B cell (primary cell): ENCODE measurements at regions not wholly inside any gene's neighbourhood (a gene's known extent, or its start where the extent isn't known, plus 50 kb on each side); places are given as distances from the start of the nearest gene placed in this dataset.
A peak's percentile ranks its signal among the peaks of the same experiment; 100 is the strongest.

Experiments
- ATAC-seq: fragments of 200-7000 bp; cut with Tn5 transposase; one replicate; pipeline ENCODE4 v1.10.0; 2021; ENCODE audit warnings: low read depth, mild to moderate bottlenecking, moderate number of reproducible peaks, moderate library complexity
- CTCF ChIA-PET: fragments of 350-600 bp; sonication (Branson Sonifier 250); formaldehyde crosslinking; loops from one replicate; lab custom pipeline; 2021; ENCODE audit warnings: antibody characterized with exemption, inconsistent platforms; lab: Charles Lee
- POLR2A ChIA-PET: fragments of 350-600 bp; sonication (Branson Sonifier 250); formaldehyde crosslinking; loops from one replicate; lab custom pipeline; 2021; ENCODE audit warnings: antibody characterized with exemption; lab: Charles Lee
- DNase-seq: peaks from one replicate; pipeline ENCODE4 v3.0.0; 2013
- H2AFZ ChIP-seq: 2 replicates; pipeline ENCODE4 v1.6.1; 2012; ENCODE audit warnings: mild to moderate bottlenecking, low read depth, low read length; ENCODE audit not compliant: insufficient read depth, poor library complexity, severe bottlenecking
- H3K27ac ChIP-seq, 2 donors: 1 replicate in 1 of 2; 2 replicates in 1 of 2; pipeline ENCODE4 v1.5.1; 2012 to 2013; ENCODE audit warnings: low read length in 2 of 2, mild to moderate bottlenecking in 2 of 2, moderate library complexity in 1 of 2
- H3K27me3 ChIP-seq, 4 experiments: fragments of 200-600 bp in 1 of 4; sonication (generic) in 1 of 4; replicated peaks in 1 of 4; 1 replicate in 2 of 4; 2 replicates in 2 of 4; pipeline versions ENCODE4 v1.6.1 to v1.7.0; 2013 to 2016; ENCODE audit warnings: low read length in 3 of 4, mild to moderate bottlenecking in 2 of 4, mixed read lengths in 1 of 4, moderate library complexity in 1 of 4; ENCODE audit not compliant: insufficient read depth in 4 of 4, control insufficient read depth in 3 of 4; ENCODE audit errors: control extremely low read depth in 1 of 4
- H3K36me3 ChIP-seq, 2 experiments: replicated peaks in 1 of 2; 1 replicate in 1 of 2; 2 replicates in 1 of 2; pipeline versions ENCODE4 v1.6.1 to v1.7.1; 2013; ENCODE audit warnings: low read length in 1 of 2; ENCODE audit not compliant: insufficient read depth in 2 of 2, control insufficient read depth in 1 of 2; ENCODE audit errors: control extremely low read depth in 1 of 2, extremely low read depth in 1 of 2
- H3K4me1 ChIP-seq, 2 donors: fragments of 200-600 bp in 1 of 2; sonication (generic) in 1 of 2; 1 replicate in 1 of 2; 2 replicates in 1 of 2; pipeline versions ENCODE4 v1.5.1 to v1.6.1; 2013 to 2017; ENCODE audit warnings: low read length in 2 of 2; ENCODE audit not compliant: control insufficient read depth in 2 of 2, insufficient read depth in 2 of 2
- H3K4me2 ChIP-seq: replicated peaks from 2 replicates; pipeline ENCODE3; 2012; ENCODE audit warnings: mild to moderate bottlenecking, low read depth, low read length; ENCODE audit not compliant: poor library complexity, severe bottlenecking
- H3K4me3 ChIP-seq, 5 experiments: fragments of 200-600 bp in 1 of 5; sonication (generic) in 1 of 5; 1 replicate in 3 of 5; 2 replicates in 2 of 5; pipeline versions ENCODE4 v1.5.1 to v1.7.0; 2011 to 2016; ENCODE audit warnings: low read length in 4 of 5, mild to moderate bottlenecking in 4 of 5, low read depth in 2 of 5, control low read depth in 1 of 5, moderate library complexity in 1 of 5; ENCODE audit not compliant: insufficient read depth in 1 of 5; ENCODE audit errors: control extremely low read depth in 1 of 5, extremely low read depth in 1 of 5
- H3K79me2 ChIP-seq: fragments of 200-600 bp; sonication (generic); one replicate; pipeline ENCODE4 v1.6.0; 2016; ENCODE audit warnings: low read length; ENCODE audit not compliant: control insufficient read depth, insufficient read depth
- H3K9ac ChIP-seq: fragments of 200-600 bp; sonication (generic); 2 replicates; pipeline ENCODE4 v1.6.1; 2017; ENCODE audit warnings: mild to moderate bottlenecking, low read length, moderate library complexity
- H3K9me3 ChIP-seq, 3 donors: one replicate each; pipeline versions ENCODE4 v1.6.1 to v1.7.1; 2013; ENCODE audit warnings: low read length in 2 of 3; ENCODE audit not compliant: control insufficient read depth in 2 of 3, insufficient read depth in 1 of 3; ENCODE audit errors: control extremely low read depth in 1 of 3
- H4K20me1 ChIP-seq: 2 replicates; pipeline ENCODE4 v1.6.0; 2012; ENCODE audit warnings: mild to moderate bottlenecking, low read length; ENCODE audit not compliant: insufficient read depth, control insufficient read depth, poor library complexity, severe bottlenecking
- H3K27ac Mint-ChIP-seq: one replicate; pipeline ENCODE4 v1.8.0; 2021; ENCODE audit warnings: mixed read lengths
- H3K27me3 Mint-ChIP-seq: one replicate; pipeline ENCODE4 v1.8.0; 2021; ENCODE audit warnings: mixed read lengths
- H3K4me1 Mint-ChIP-seq: one replicate; pipeline ENCODE4 v1.8.0; 2021; ENCODE audit warnings: mixed read lengths
- H3K4me3 Mint-ChIP-seq: one replicate; pipeline ENCODE4 v1.8.0; 2021; ENCODE audit warnings: mixed read lengths
- H3K9me3 Mint-ChIP-seq: one replicate; pipeline ENCODE4 v1.8.0; 2022; ENCODE audit warnings: mixed read lengths; ENCODE audit not compliant: insufficient read depth
- EZH2 ChIP-seq: IDR thresholded peaks from 2 replicates; pipeline ENCODE4 v1.6.1; 2012; ENCODE audit warnings: borderline replicate concordance, low read depth, mild to moderate bottlenecking, moderate library complexity, low read length; ENCODE audit not compliant: insufficient read depth, poor library complexity, severe bottlenecking
- WGBS: methylation state at CpG from one replicate; pipeline ENCODE4 v1.1.5; 2013; ENCODE audit warnings: missing lambda C conversion rate; ENCODE audit not compliant: insufficient coverage; 5-methylcytosine and 5-hydroxymethylcytosine counted together
- intact Hi-C: fragments of 100-400 bp; cut with micrococcal nuclease; formaldehyde crosslinking; loops from one replicate; pipeline ENCODE4 v1.10.0; 2022
- TF ChIP-seq, protein P1 (sequence below): fragments of 200-600 bp; IDR thresholded peaks from one replicate; pipeline ENCODE4 v1.8.0; 2022; ENCODE audit warnings: antibody characterized with exemption, mild to moderate bottlenecking

GRCh38 chr16:72468582-72468981 is 296.6 kb upstream of the PMFBP1 start:
- Histone ChIP-seq H3K79me2 (no peaks in the 10 kb centered on the region), H3K4me2 (no peak overlapping the region), H3K36me3 (no peaks in the 10 kb centered on the region), H3K9ac (no peak overlapping the region), H3K9me3 (peaks cover 0 to 2% (median 1%) of the 10 kb centered on the region in 3 donors), H4K20me1 (no peaks in the 10 kb centered on the region), H3K4me3 (no peak overlapping the region), H3K27me3 (no peaks in the 10 kb centered on the region), H2AFZ (no peak overlapping the region), H3K27ac (no peak overlapping the region), H3K4me1 (peaks cover 3 to 5% of the 10 kb centered on the region in 2 donors)
- no peak overlapping the region for H3K27ac Mint-ChIP-seq
- H3K27me3 Mint-ChIP-seq, result no peaks in the 10 kb centered on the region
- ChIA-PET POLR2A (no interaction called here), CTCF (no interaction called here)
- H3K9me3 Mint-ChIP-seq, result no peaks in the 10 kb centered on the region
- TF ChIP-seq, protein P1, sequence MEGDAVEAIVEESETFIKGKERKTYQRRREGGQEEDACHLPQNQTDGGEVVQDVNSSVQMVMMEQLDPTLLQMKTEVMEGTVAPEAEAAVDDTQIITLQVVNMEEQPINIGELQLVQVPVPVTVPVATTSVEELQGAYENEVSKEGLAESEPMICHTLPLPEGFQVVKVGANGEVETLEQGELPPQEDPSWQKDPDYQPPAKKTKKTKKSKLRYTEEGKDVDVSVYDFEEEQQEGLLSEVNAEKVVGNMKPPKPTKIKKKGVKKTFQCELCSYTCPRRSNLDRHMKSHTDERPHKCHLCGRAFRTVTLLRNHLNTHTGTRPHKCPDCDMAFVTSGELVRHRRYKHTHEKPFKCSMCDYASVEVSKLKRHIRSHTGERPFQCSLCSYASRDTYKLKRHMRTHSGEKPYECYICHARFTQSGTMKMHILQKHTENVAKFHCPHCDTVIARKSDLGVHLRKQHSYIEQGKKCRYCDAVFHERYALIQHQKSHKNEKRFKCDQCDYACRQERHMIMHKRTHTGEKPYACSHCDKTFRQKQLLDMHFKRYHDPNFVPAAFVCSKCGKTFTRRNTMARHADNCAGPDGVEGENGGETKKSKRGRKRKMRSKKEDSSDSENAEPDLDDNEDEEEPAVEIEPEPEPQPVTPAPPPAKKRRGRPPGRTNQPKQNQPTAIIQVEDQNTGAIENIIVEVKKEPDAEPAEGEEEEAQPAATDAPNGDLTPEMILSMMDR, result no peak
- ATAC-seq (no peak), DNase-seq (no peak)
- no peak overlapping the region for H3K4me3 Mint-ChIP-seq
- H3K4me1 Mint-ChIP-seq, result peaks cover 13% of the 10 kb centered on the region
- intact Hi-C loops, result no loop called here

DNA sequence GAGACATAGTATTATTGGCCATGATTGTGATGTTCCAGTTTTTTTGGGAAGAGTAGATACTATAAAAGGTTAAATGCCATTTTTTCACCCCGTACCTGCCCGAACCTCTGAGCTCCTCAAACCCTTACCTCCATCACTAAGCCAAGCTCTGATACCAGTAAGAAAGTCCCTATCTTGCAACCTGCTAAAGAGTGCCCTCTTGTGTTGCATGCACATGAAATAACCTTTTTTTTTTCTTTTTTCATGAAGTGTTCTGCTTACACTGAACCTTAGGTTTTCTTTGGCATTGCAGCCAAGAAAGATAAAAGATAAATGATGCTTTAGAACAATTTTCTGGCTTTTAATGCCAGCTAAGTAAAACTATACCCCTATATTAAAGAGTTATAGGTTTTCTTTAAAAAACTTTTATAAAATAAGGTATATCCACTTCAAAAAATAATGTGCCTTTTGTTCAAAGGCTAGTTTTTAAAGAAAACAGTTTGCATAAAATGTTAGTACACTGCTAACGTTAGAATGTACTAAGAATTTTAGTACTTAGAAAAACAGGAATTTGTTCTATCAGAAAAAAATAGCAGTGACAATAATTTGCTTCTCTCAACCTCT is 295.3 kb upstream of the PMFBP1 start:
- H3K9ac ChIP-seq, result no peak overlapping the region
- TF ChIP-seq, protein P1, result peak; percentile 25
- TF ChIP-seq EZH2, result no peak
- peaks cover 0 to 2% (median 1%) of the 10 kb centered on the region in 3 donors for H3K9me3 ChIP-seq
- CTCF ChIA-PET, result interaction anchor here (0.7 to 2.7 kb wide), 7 partner anchors 10 to 343 kb away, joined by 3 to 47 read pairs (median 3); no protein-coding TSS in a partner anchor
- no peaks in the 10 kb centered on the region for H3K79me2 ChIP-seq
- no peak overlapping the region for H3K27ac Mint-ChIP-seq
- H3K4me3 ChIP-seq, result no peak overlapping the region
- no peak overlapping the region for H3K4me2 ChIP-seq
- H3K4me1 ChIP-seq, result peaks cover 3 to 5% of the 10 kb centered on the region in 2 donors
- no peaks in the 10 kb centered on the region for H3K27me3 ChIP-seq
- no peaks in the 10 kb centered on the region for H3K27me3 Mint-ChIP-seq
- 67% methylated on average over 2 of the region's 3 CpGs for WGBS
- no peaks in the 10 kb centered on the region for H3K9me3 Mint-ChIP-seq
- no peaks in the 10 kb centered on the region for H4K20me1 ChIP-seq
- ATAC-seq, result no peak
- H3K36me3 ChIP-seq, result no peaks in the 10 kb centered on the region
- peak; percentile 22 for DNase-seq
- H3K4me1 Mint-ChIP-seq, result peaks cover 21% of the 10 kb centered on the region
- POLR2A ChIA-PET, result no interaction called here
- H2AFZ ChIP-seq, result no peak overlapping the region
- intact Hi-C loops, result no loop called here
- no peak overlapping the region for H3K4me3 Mint-ChIP-seq
- H3K27ac ChIP-seq, result no peak overlapping the region
